ENCODE measurements at regions not wholly inside any gene's neighbourhood (a gene's known extent, or its start where the extent isn't known, plus 50 kb on each side); places are given as distances from the start of the nearest gene placed in this dataset.

DNA sequence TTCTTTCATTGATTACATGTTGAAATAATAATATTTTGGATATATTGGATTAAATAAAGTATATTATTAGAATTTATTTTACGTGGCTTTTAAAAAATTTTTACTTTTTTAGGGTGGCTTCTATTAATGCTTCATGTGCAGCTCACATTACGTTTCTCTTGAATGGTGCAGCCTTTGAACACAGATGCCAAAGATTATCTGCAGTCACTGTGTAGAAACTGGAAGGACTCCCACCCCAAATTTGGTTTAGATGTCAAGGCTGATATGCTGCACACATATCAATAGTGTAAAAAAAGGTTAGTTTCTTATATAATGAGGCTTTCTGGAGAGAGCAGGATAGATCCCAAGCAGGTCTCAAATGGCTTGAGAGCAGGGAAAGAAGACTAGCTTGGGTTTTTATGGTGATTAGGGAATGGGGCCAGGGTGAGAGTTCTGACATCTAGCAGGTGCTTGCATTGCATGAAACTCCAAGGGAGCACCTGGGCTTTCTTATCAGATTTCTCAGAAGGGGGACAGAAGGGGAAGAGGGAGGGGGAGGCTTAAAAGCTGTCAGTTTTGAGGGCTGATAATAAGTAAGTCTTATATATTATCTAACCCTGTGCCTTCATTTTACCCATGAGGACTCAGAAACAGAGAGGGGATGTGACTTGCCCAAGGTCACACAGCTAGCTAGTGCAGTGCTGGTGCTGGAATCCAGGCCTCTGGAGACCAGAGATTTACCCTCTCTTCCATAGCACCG, 89.6 kb downstream of the CHST2 start:
- no peak for DNase-seq

DNA sequence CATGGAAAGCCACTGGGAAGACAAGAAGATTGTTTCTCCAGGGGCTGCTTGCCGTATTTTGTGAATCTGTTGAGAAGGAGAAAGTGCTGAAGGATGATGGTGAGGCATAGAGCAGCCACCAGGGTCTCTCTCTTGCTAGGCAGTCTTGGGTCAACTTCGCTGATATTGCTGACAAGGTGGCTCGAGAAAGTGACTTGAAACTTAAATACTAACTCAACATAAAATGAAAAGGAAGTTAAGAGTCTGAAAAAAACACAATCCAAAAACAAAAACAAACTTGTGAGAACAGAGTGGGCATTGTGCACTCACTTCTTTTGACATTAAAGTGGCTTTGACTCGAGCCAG, 90.1 kb downstream of the CHST2 start:
- no peak for DNase-seq

GRCh38 chr3:143210141-143210540, 90.6 kb downstream of the CHST2 start:
- no peak for DNase-seq

GRCh38 chr3:143215059-143215458, 95.5 kb downstream of the CHST2 start:
- no peak for DNase-seq

Measured in NCI-H2107 (cell line).